Suprapubic skin (tissue), 4 donors: ENCODE measurements at regions not wholly inside any gene's neighbourhood (a gene's known extent, or its start where the extent isn't known, plus 50 kb on each side); places are given as distances from the start of the nearest gene placed in this dataset.
"Not testable (repeated sequence)": the region's sequence is repeated elsewhere in the genome, so short reads cannot be mapped to it uniquely, and the experiment has no call there.

Source experiments
- DNase-seq, 2 donors: peaks; one replicate each; pipeline ENCODE4 v3.0.0-alpha.2; 2019; ENCODE audit warnings: low spot score in 2 of 2
- H3K27ac ChIP-seq: fragments of 200-600 bp; sonication (generic); one replicate; pipeline ENCODE4 v1.5.1; 2019
- H3K27me3 ChIP-seq: fragments of 200-600 bp; sonication (generic); one replicate; pipeline ENCODE4 v1.5.1; 2019
- H3K36me3 ChIP-seq: fragments of 200-600 bp; sonication (generic); one replicate; pipeline ENCODE4 v1.5.1; 2019
- H3K4me1 ChIP-seq: fragments of 200-600 bp; sonication (generic); one replicate; pipeline ENCODE4 v1.5.1; 2019
- H3K4me3 ChIP-seq: fragments of 200-600 bp; sonication (generic); one replicate; pipeline ENCODE4 v1.5.1; 2019; ENCODE audit warnings: mild to moderate bottlenecking
- H3K9me3 ChIP-seq: fragments of 200-600 bp; sonication (generic); one replicate; pipeline ENCODE4 v1.5.1; 2019
- CTCF ChIP-seq, 2 donors: fragments of 200-600 bp in 1 of 2; fragments of 450-650 bp in 1 of 2; sonication (generic) in 1 of 2; IDR thresholded peaks; one replicate each; pipeline ENCODE4 v1.5.1; 2016 to 2019; ENCODE audit warnings: antibody characterized with exemption in 2 of 2, mild to moderate bottlenecking in 1 of 2, moderate library complexity in 1 of 2
- EP300 ChIP-seq: sonication (generic); formaldehyde crosslinking; IDR thresholded peaks from one replicate; pipeline ENCODE4 v1.6.1; 2017; ENCODE audit warnings: antibody characterized with exemption
- POLR2A ChIP-seq, 2 donors: fragments of 450-650 bp; IDR thresholded peaks; one replicate each; pipeline ENCODE4 v1.6.1; 2017; ENCODE audit warnings: antibody characterized with exemption in 2 of 2, mild to moderate bottlenecking in 2 of 2, moderate library complexity in 2 of 2
- POLR2AphosphoS5 ChIP-seq, 3 donors: sonication (generic); formaldehyde crosslinking; IDR thresholded peaks; one replicate each; pipeline ENCODE4 v1.6.1; 2017; ENCODE audit warnings: antibody characterized with exemption in 3 of 3
- WGBS: methylation state at CpG from one replicate; pipeline ENCODE4 v1.1.5; 2018; 5-methylcytosine and 5-hydroxymethylcytosine counted together

GRCh38 chr14:35174342-35174741 lies 52.0 kb downstream of the PRORP start:
- WGBS = 92% methylated on average over 3 of the region's 3 CpGs
- TF ChIP-seq EP300 = no peak
- Histone ChIP-seq H3K36me3 (peaks cover 11% of the 10 kb centered on the region), H3K27ac (no peak overlapping the region), H3K4me3 (no peak overlapping the region), H3K27me3 (no peaks in the 10 kb centered on the region), H3K4me1 (no peaks in the 10 kb centered on the region), H3K9me3 (no peaks in the 10 kb centered on the region)
- DNase-seq = no peak

GRCh38 chr14:35180179-35180578 lies 57.8 kb downstream of the PRORP start:
- Histone ChIP-seq H3K4me1 (no peaks in the 10 kb centered on the region), H3K27me3 (no peaks in the 10 kb centered on the region), H3K4me3 (no peak overlapping the region), H3K36me3 (peaks cover 4% of the 10 kb centered on the region), H3K27ac (no peak overlapping the region), H3K9me3 (no peaks in the 10 kb centered on the region)
- DNase-seq = no peak
- 81% methylated on average over 7 of the region's 7 CpGs for WGBS
- TF ChIP-seq CTCF (IDR thresholded peaks at IDR 0.05) (no peak), POLR2AphosphoS5 (IDR thresholded peaks at IDR 0.05) (no peak), EP300 (no peak), POLR2A (IDR thresholded peaks at IDR 0.05) (no peak)

GRCh38 chr14:35184891-35185290 lies 62.5 kb downstream of the PRORP start:
- not testable (repeated sequence) for H3K9me3 ChIP-seq, H3K27me3 ChIP-seq, H3K4me1 ChIP-seq, H3K27ac ChIP-seq, DNase-seq, H3K4me3 ChIP-seq, H3K36me3 ChIP-seq

- TF ChIP-seq CTCF (IDR thresholded peaks at IDR 0.05) (no peak), POLR2AphosphoS5 (IDR thresholded peaks at IDR 0.05) (no peak), POLR2A (IDR thresholded peaks at IDR 0.05) (no peak), EP300 (no peak)
- H3K36me3 ChIP-seq = peaks cover 6% of the 10 kb centered on the region
- 100% methylated on average over 1 of the region's 1 CpG for WGBS
- H3K9me3 ChIP-seq = no peaks in the 10 kb centered on the region
- no peaks in the 10 kb centered on the region for H3K27me3 ChIP-seq
- H3K4me3 ChIP-seq = no peak overlapping the region
- H3K4me1 ChIP-seq = no peaks in the 10 kb centered on the region
- DNase-seq = no peak
- no peak overlapping the region for H3K27ac ChIP-seq
Measured at GRCh38 chr14:35189422-35189821, 67.1 kb downstream of the PRORP start.

GRCh38 chr14:35193161-35193560 lies 70.8 kb downstream of the PRORP start:
- H3K27ac ChIP-seq = no peak overlapping the region
- H3K4me1 ChIP-seq = peaks cover 3% of the 10 kb centered on the region
- H3K36me3 ChIP-seq = peaks cover 6% of the 10 kb centered on the region
- H3K9me3 ChIP-seq = no peaks in the 10 kb centered on the region
- DNase-seq = no peak
- no peak overlapping the region for H3K4me3 ChIP-seq
- TF ChIP-seq POLR2AphosphoS5 (IDR thresholded peaks at IDR 0.05) = no peak
- no peak for TF ChIP-seq CTCF (IDR thresholded peaks at IDR 0.05)
- no peak for TF ChIP-seq EP300
- no peak for TF ChIP-seq POLR2A (IDR thresholded peaks at IDR 0.05)
- H3K27me3 ChIP-seq = no peaks in the 10 kb centered on the region

GRCh38 chr14:35194183-35194582 lies 71.8 kb downstream of the PRORP start:
- not testable (repeated sequence) for DNase-seq, H3K27me3 ChIP-seq, H3K36me3 ChIP-seq, H3K27ac ChIP-seq, H3K4me1 ChIP-seq, H3K4me3 ChIP-seq, H3K9me3 ChIP-seq
- 92% methylated on average over 1 of the region's 1 CpG for WGBS

GRCh38 chr14:35196571-35196970 lies 74.2 kb downstream of the PRORP start:
- Histone ChIP-seq H3K4me1 (peaks cover 3% of the 10 kb centered on the region), H3K27ac (peak overlapping the region; percentile 76), H3K36me3 (peaks cover 1% of the 10 kb centered on the region), H3K27me3 (no peaks in the 10 kb centered on the region), H3K4me3 (no peak overlapping the region), H3K9me3 (no peaks in the 10 kb centered on the region)
- 5% methylated on average over 1 of the region's 1 CpG for WGBS
- TF ChIP-seq POLR2A (IDR thresholded peaks at IDR 0.05) (no peak), CTCF (IDR thresholded peaks at IDR 0.05) (no peak), EP300 (no peak), POLR2AphosphoS5 (IDR thresholded peaks at IDR 0.05) (no peak)
- no peak for DNase-seq
